ENCODE measurements at regions not wholly inside any gene's neighbourhood (a gene's known extent, or its start where the extent isn't known, plus 50 kb on each side); places are given as distances from the start of the nearest gene placed in this dataset.

GRCh38 chr5:124235576-124235975 lies 510.9 kb downstream of the ZNF608 start:
- DNase-seq (ENCODE audit: low spot score), result no peak

- DNase-seq (ENCODE audit: low spot score), result no peak
Measured at GRCh38 chr5:124234770-124235562, 511.5 kb downstream of the ZNF608 start.

- peak; percentile 60 for DNase-seq (ENCODE audit: low spot score)
Measured at GRCh38 chr5:124234022-124234769, 512.2 kb downstream of the ZNF608 start.

- no peak for DNase-seq (ENCODE audit: low spot score)
Measured at GRCh38 chr5:124232515-124232914, 513.9 kb downstream of the ZNF608 start.

- no peak for DNase-seq (ENCODE audit: low spot score)
Measured at GRCh38 chr5:124231802-124232201, 514.6 kb downstream of the ZNF608 start.

- no peak for DNase-seq (ENCODE audit: low spot score)
Measured at GRCh38 chr5:124231230-124231629, 515.2 kb downstream of the ZNF608 start.

- DNase-seq (ENCODE audit: low spot score), result no peak
Measured at GRCh38 chr5:124230456-124230855, 516.0 kb downstream of the ZNF608 start.

GRCh38 chr5:124229352-124229751 lies 517.1 kb downstream of the ZNF608 start:
- no peak for DNase-seq (ENCODE audit: low spot score)

GRCh38 chr5:124227914-124228313 lies 518.5 kb downstream of the ZNF608 start:
- no peak for DNase-seq (ENCODE audit: low spot score)

- no peak for DNase-seq (ENCODE audit: low spot score)
Measured at GRCh38 chr5:124220418-124220817, 526.0 kb downstream of the ZNF608 start.

GRCh38 chr5:124212934-124213333 lies 533.5 kb downstream of the ZNF608 start:
- no peak for DNase-seq (ENCODE audit: low spot score)

- DNase-seq (ENCODE audit: low spot score), result no peak
Measured at GRCh38 chr5:124210111-124210910, 536.1 kb downstream of the ZNF608 start.

- DNase-seq (ENCODE audit: low spot score), result no peak
Measured at GRCh38 chr5:124207118-124207517, 539.3 kb downstream of the ZNF608 start.

- no peak for DNase-seq (ENCODE audit: low spot score)
Measured at GRCh38 chr5:124206540-124206939, 539.9 kb downstream of the ZNF608 start.

GRCh38 chr5:124203303-124203702 lies 543.1 kb downstream of the ZNF608 start:
- no peak for DNase-seq (ENCODE audit: low spot score)

- no peak for DNase-seq (ENCODE audit: low spot score)
Measured at GRCh38 chr5:124200381-124200780, 546.1 kb downstream of the ZNF608 start.

- DNase-seq (ENCODE audit: low spot score), result peak; percentile 5
Measured at GRCh38 chr5:124199893-124200292, 546.5 kb downstream of the ZNF608 start.

- no peak for DNase-seq (ENCODE audit: low spot score)
Measured at GRCh38 chr5:124195411-124195810, 551.0 kb downstream of the ZNF608 start.

- peak; percentile 7 for DNase-seq (ENCODE audit: low spot score)
Measured at GRCh38 chr5:124194282-124194681, 552.2 kb downstream of the ZNF608 start.

GRCh38 chr5:124193371-124193789 lies 553.1 kb downstream of the ZNF608 start:
- DNase-seq (ENCODE audit: low spot score), result peak; percentile 11

GRCh38 chr5:124192716-124193115 lies 553.7 kb downstream of the ZNF608 start:
- no peak for DNase-seq (ENCODE audit: low spot score)

GRCh38 chr5:124185716-124186115 lies 560.7 kb downstream of the ZNF608 start:
- DNase-seq (ENCODE audit: low spot score), result no peak

All from umbilical cord (tissue), 1 donor.